Keratinocyte (primary cell): ENCODE measurements at regions not wholly inside any gene's neighbourhood (a gene's known extent, or its start where the extent isn't known, plus 50 kb on each side); places are given as distances from the start of the nearest gene placed in this dataset.

Source experiments
- EZH2 ChIP-seq: IDR thresholded peaks from one replicate; pipeline ENCODE4 v1.6.1; 2012; ENCODE audit warnings: inconsistent platforms, mild to moderate bottlenecking, low read length, moderate library complexity
- TF ChIP-seq, protein P1 (sequence below), 3 experiments: IDR thresholded peaks in 1 of 3; conservative IDR thresholded peaks in 1 of 3; optimal IDR thresholded peaks in 1 of 3; 2 replicates in 2 of 3; 3 replicates in 1 of 3; pipeline versions ENCODE3 to v1.5.1; 2011; ENCODE audit warnings: low read length in 3 of 3, mild to moderate bottlenecking in 3 of 3, moderate library complexity in 2 of 3, control low read depth in 1 of 3, inconsistent platforms in 1 of 3; ENCODE audit not compliant: insufficient read depth in 2 of 3; ENCODE audit errors: extremely low read depth in 1 of 3

DNA sequence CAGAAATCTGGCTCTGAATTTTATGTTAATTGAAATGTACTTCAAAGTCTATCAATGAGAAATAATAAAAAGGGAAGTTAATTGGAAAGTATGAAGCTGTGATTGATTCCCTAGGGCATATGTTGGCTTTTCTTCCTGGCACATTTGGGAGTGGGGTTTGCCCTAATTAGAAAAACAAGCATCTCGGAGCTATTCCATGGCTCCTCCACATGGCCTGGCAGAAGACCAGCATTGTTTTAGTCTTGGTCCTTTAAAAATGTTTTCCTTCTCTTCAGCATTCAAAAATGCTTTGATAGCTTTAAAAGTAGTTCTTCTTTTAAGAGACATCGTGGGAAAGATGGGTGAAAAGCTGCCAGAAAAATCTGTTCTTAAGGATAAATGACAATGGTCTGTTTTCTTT lies 445.5 kb upstream of the PKDCC start:
- TF ChIP-seq, protein P1, sequence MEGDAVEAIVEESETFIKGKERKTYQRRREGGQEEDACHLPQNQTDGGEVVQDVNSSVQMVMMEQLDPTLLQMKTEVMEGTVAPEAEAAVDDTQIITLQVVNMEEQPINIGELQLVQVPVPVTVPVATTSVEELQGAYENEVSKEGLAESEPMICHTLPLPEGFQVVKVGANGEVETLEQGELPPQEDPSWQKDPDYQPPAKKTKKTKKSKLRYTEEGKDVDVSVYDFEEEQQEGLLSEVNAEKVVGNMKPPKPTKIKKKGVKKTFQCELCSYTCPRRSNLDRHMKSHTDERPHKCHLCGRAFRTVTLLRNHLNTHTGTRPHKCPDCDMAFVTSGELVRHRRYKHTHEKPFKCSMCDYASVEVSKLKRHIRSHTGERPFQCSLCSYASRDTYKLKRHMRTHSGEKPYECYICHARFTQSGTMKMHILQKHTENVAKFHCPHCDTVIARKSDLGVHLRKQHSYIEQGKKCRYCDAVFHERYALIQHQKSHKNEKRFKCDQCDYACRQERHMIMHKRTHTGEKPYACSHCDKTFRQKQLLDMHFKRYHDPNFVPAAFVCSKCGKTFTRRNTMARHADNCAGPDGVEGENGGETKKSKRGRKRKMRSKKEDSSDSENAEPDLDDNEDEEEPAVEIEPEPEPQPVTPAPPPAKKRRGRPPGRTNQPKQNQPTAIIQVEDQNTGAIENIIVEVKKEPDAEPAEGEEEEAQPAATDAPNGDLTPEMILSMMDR (optimal IDR thresholded peaks at IDR 0.05 in 1 of 3, IDR thresholded peaks at IDR 0.05 in 1 of 3, conservative IDR thresholded peaks at IDR 0.05 in 1 of 3; ENCODE audit: extremely low read depth in 1 of 3, insufficient read depth in 2 of 3, low read length in 3 of 3), result no peak
- TF ChIP-seq EZH2, result no peak
